HCT116 (cell line): ENCODE measurements at regions not wholly inside any gene's neighbourhood (a gene's known extent, or its start where the extent isn't known, plus 50 kb on each side); places are given as distances from the start of the nearest gene placed in this dataset.

Source experiments
- ATAC-seq: fragments of 200-7000 bp; cut with Tn5 transposase; 2 replicates; pipeline ENCODE4 v1.9.1; 2020; ENCODE audit warnings: mild to moderate bottlenecking, moderate library complexity
- BruUV-seq: library from RNA; stranded (reverse); fragments of 400-500 nt; replicated peaks from 2 replicates; lab custom pipeline; 2021; lab: Mats Ljungman, UMichigan
- CTCF ChIA-PET: fragments of 300-600 bp; sonication (Branson Sonifier 250); formaldehyde crosslinking; loops from one replicate; lab custom pipeline; 2021; ENCODE audit warnings: antibody characterized with exemption; lab: Charles Lee
- POLR2A ChIA-PET: fragments of 300-600, 350-600 bp; sonication (Branson Sonifier 250); formaldehyde crosslinking; loops from one replicate; lab custom pipeline; 2021; ENCODE audit warnings: antibody characterized with exemption; lab: Charles Lee
- RAD21 ChIA-PET, 2 experiments: fragments of 300-600 bp; sonication (Branson Sonifier 250); formaldehyde crosslinking; loops; one replicate each; lab custom pipeline; 2023; ENCODE audit warnings: low total read pairs in 2 of 2; ENCODE audit not compliant: uncharacterized antibody in 2 of 2, unreplicated experiment in 2 of 2, low non-redundant PET in 1 of 2; lab: Charles Lee
- DNase-seq: peaks from one replicate; pipeline ENCODE4 v3.0.0-alpha.2; 2010; ENCODE audit warnings: low read depth, low spot score
- H2AFZ ChIP-seq: fragments of 200-600 bp; shearing (Covaris generic), sonication (generic); 2 replicates; pipeline ENCODE4 v1.6.1; 2017; ENCODE audit warnings: low read depth, mixed run types, mixed read lengths, antibody characterized with exemption, low read length; ENCODE audit not compliant: poor library complexity, severe bottlenecking
- H3K27ac ChIP-seq: 2 replicates; pipeline ENCODE4 v1.5.1; 2012; ENCODE audit warnings: low read depth, low read length
- H3K27me3 ChIP-seq: fragments of 200-600 bp; sonication (generic); 2 replicates; pipeline ENCODE4 v1.6.1; 2016; ENCODE audit warnings: mixed run types, low read length, mixed read lengths; ENCODE audit not compliant: insufficient read depth
- H3K36me3 ChIP-seq, 2 experiments: fragments of 200-500 bp in 1 of 2; fragments of 200-600 bp in 1 of 2; sonication (Bioruptor generic) in 1 of 2; sonication (generic) in 1 of 2; 2 replicates each; pipeline versions ENCODE4 v1.5.1 to v1.6.1; 2014 to 2016; ENCODE audit warnings: low read length in 2 of 2, inconsistent platforms in 1 of 2, mixed read lengths in 1 of 2, mixed run types in 1 of 2; ENCODE audit not compliant: insufficient read depth in 2 of 2, control insufficient read depth in 1 of 2
- H3K4me1 ChIP-seq, 2 experiments: fragments of 200-600 bp in 1 of 2; sonication (generic) in 1 of 2; 2 replicates each; pipeline versions ENCODE4 v1.5.1 to v1.6.1; 2012 to 2017; ENCODE audit warnings: low read length in 2 of 2, inconsistent platforms in 1 of 2, mild to moderate bottlenecking in 1 of 2, mixed read lengths in 1 of 2, mixed run types in 1 of 2, moderate library complexity in 1 of 2; ENCODE audit not compliant: insufficient read depth in 2 of 2, control insufficient read depth in 1 of 2
- H3K4me2 ChIP-seq: fragments of 200-600 bp; sonication (generic); 2 replicates; pipeline ENCODE4 v1.6.1; 2017; ENCODE audit warnings: mixed run types, low read length, mixed read lengths
- H3K4me3 ChIP-seq, 2 experiments: fragments of 200-600 bp in 1 of 2; sonication (generic) in 1 of 2; replicated peaks in 1 of 2; 2 replicates each; pipeline ENCODE4 v1.5.1; 2011 to 2016; ENCODE audit warnings: low read length in 2 of 2, control low read depth in 1 of 2, low read depth in 1 of 2, mild to moderate bottlenecking in 1 of 2, mixed read lengths in 1 of 2, mixed run types in 1 of 2
- H3K79me2 ChIP-seq: fragments of 200-600 bp; sonication (generic); 2 replicates; pipeline ENCODE4 v1.6.1; 2017; ENCODE audit warnings: mild to moderate bottlenecking, mixed run types, low read length, moderate library complexity, mixed read lengths; ENCODE audit not compliant: insufficient read depth
- H3K9ac ChIP-seq: fragments of 200-600 bp; sonication (generic); 2 replicates; pipeline ENCODE4 v1.6.1; 2016; ENCODE audit warnings: low read length, mixed read lengths
- H3K9me2 ChIP-seq: fragments of 200-600 bp; sonication (generic), shearing (Covaris generic); 2 replicates; pipeline ENCODE4 v1.6.1; 2017; ENCODE audit warnings: mixed run types, mild to moderate bottlenecking, moderate library complexity; ENCODE audit not compliant: insufficient read depth
- H3K9me3 ChIP-seq, 2 experiments: fragments of 200-500 bp in 1 of 2; fragments of 200-600 bp in 1 of 2; sonication (Bioruptor generic) in 1 of 2; sonication (generic) in 1 of 2; 2 replicates each; pipeline ENCODE4 v1.6.1; 2014 to 2017; ENCODE audit warnings: low read length in 2 of 2, mixed read lengths in 2 of 2, inconsistent platforms in 1 of 2, low read depth in 1 of 2, mild to moderate bottlenecking in 1 of 2, mixed run types in 1 of 2, moderate library complexity in 1 of 2; ENCODE audit not compliant: control insufficient read depth in 1 of 2, insufficient read depth in 1 of 2
- H4K20me1 ChIP-seq: fragments of 200-600 bp; sonication (generic), shearing (Covaris generic); 2 replicates; pipeline ENCODE4 v1.6.1; 2017; ENCODE audit warnings: mixed run types, mild to moderate bottlenecking, moderate library complexity; ENCODE audit not compliant: insufficient read depth
- CBX3 ChIP-seq: IDR thresholded peaks from 2 replicates; pipeline ENCODE4 v1.6.1; 2012; ENCODE audit warnings: low read depth
- CEBPB ChIP-seq: IDR thresholded peaks from 2 replicates; pipeline ENCODE4 v1.6.1; 2012; ENCODE audit warnings: low read depth
- ELF1 ChIP-seq: IDR thresholded peaks from 2 replicates; pipeline ENCODE4 v1.6.1; 2012; ENCODE audit warnings: low read depth, borderline replicate concordance
- MAX ChIP-seq: IDR thresholded peaks from 2 replicates; pipeline ENCODE4 v1.6.1; 2012
- REST ChIP-seq: IDR thresholded peaks from 2 replicates; pipeline ENCODE4 v1.6.1; 2012; ENCODE audit warnings: low read depth
- SP1 ChIP-seq: IDR thresholded peaks from 2 replicates; pipeline ENCODE4 v1.6.1; 2012; ENCODE audit warnings: low read depth
- SRF ChIP-seq: IDR thresholded peaks from 2 replicates; pipeline ENCODE4 v1.6.1; 2012; ENCODE audit warnings: low read depth
- ZFX ChIP-seq: fragments of 450-650 bp; IDR thresholded peaks from 2 replicates; pipeline ENCODE4 v1.6.1; 2017
- ZNF274 ChIP-seq: fragments of 200-500 bp; sonication (Bioruptor generic); IDR thresholded peaks from 2 replicates; pipeline ENCODE4 v1.6.1; 2014; ENCODE audit warnings: mild to moderate bottlenecking, low read depth, low read length, inconsistent platforms
- intact Hi-C: fragments of 100-400 bp; cut with micrococcal nuclease; formaldehyde crosslinking; loops from 2 replicates; pipeline ENCODE4 v1.10.0; 2022

GRCh38 chrX:113059714-113060113 is 219.1 kb upstream of the AMOT start:
- no peaks in the 10 kb centered on the region for H3K27me3 ChIP-seq
- no peaks in the 10 kb centered on the region for H3K4me1 ChIP-seq
- TF ChIP-seq MAX (no peak), REST (no peak), CBX3 (no peak), ELF1 (no peak), SP1 (no peak), ZFX (no peak), ZNF274 (no peak), SRF (no peak), CEBPB (no peak)
- H3K79me2 ChIP-seq, result no peaks in the 10 kb centered on the region
- intact Hi-C loops, result no loop called here
- H2AFZ ChIP-seq, result no peak overlapping the region
- no TSS peak for BruUV-seq
- no peaks in the 10 kb centered on the region for H3K9me3 ChIP-seq
- H3K4me3 ChIP-seq, result no peak overlapping the region
- H3K9me2 ChIP-seq, result no peaks in the 10 kb centered on the region
- DNase-seq (no peak), ATAC-seq (no peak)
- no peak overlapping the region for H3K27ac ChIP-seq
- H3K36me3 ChIP-seq, result no peaks in the 10 kb centered on the region
- ChIA-PET RAD21 (no interaction called here), POLR2A (no interaction called here), CTCF (no interaction called here)
- H3K4me2 ChIP-seq, result no peak overlapping the region
- H4K20me1 ChIP-seq, result no peaks in the 10 kb centered on the region
- H3K9ac ChIP-seq, result no peak overlapping the region
